Activated T-cell treated with anti-CD3 and anti-CD28 coated beads for 24 hours (primary cell): ENCODE measurements at regions not wholly inside any gene's neighbourhood (a gene's known extent, or its start where the extent isn't known, plus 50 kb on each side); places are given as distances from the start of the nearest gene placed in this dataset.
"Not testable (repeated sequence)": the region's sequence is repeated elsewhere in the genome, so short reads cannot be mapped to it uniquely, and the experiment has no call there.

Experiments used
- DNase-seq: peaks from one replicate; pipeline ENCODE4 v3.0.0-alpha.2; 2020; ENCODE audit warnings: low read depth

- DNase-seq = no peak
Measured at GRCh38 chr15:53212785-53213184, 422.6 kb upstream of the ONECUT1 start.

- no peak for DNase-seq
Measured at GRCh38 chr15:53210653-53211052, 420.5 kb upstream of the ONECUT1 start.

GRCh38 chr15:53209396-53210042 lies 419.4 kb upstream of the ONECUT1 start:
- no peak for DNase-seq

- no peak for DNase-seq
Measured at GRCh38 chr15:53208751-53209150, 418.6 kb upstream of the ONECUT1 start.

- DNase-seq = no peak
Measured at GRCh38 chr15:53203454-53203853, 413.3 kb upstream of the ONECUT1 start.

GRCh38 chr15:53202876-53203275 lies 412.7 kb upstream of the ONECUT1 start:
- no peak for DNase-seq

- DNase-seq = peak; percentile 23
Measured at GRCh38 chr15:53197426-53197839, 407.3 kb upstream of the ONECUT1 start.

GRCh38 chr15:53196788-53197187 lies 406.7 kb upstream of the ONECUT1 start:
- DNase-seq = no peak

GRCh38 chr15:53196242-53196641 lies 406.1 kb upstream of the ONECUT1 start:
- no peak for DNase-seq

- DNase-seq = no peak
Measured at GRCh38 chr15:53193149-53193548, 403.0 kb upstream of the ONECUT1 start.

- no peak for DNase-seq
Measured at GRCh38 chr15:53189860-53190259, 399.7 kb upstream of the ONECUT1 start.

- DNase-seq = not testable (repeated sequence)
Measured at GRCh38 chr15:53183449-53183848, 393.3 kb upstream of the ONECUT1 start.

GRCh38 chr15:53171571-53171970 lies 381.4 kb upstream of the ONECUT1 start:
- DNase-seq = no peak

- DNase-seq = no peak
Measured at GRCh38 chr15:53166684-53167201, 376.6 kb upstream of the ONECUT1 start.

GRCh38 chr15:53165988-53166683 lies 376.0 kb upstream of the ONECUT1 start:
- no peak for DNase-seq

- DNase-seq = no peak
Measured at GRCh38 chr15:53160092-53160704, 370.1 kb upstream of the ONECUT1 start.

GRCh38 chr15:53159458-53159857 lies 369.3 kb upstream of the ONECUT1 start:
- no peak for DNase-seq

GRCh38 chr15:53158995-53159394 lies 368.9 kb upstream of the ONECUT1 start:
- no peak for DNase-seq

GRCh38 chr15:53133255-53133850 lies 343.2 kb upstream of the ONECUT1 start:
- DNase-seq = no peak

GRCh38 chr15:53130943-53131342 lies 340.8 kb upstream of the ONECUT1 start:
- DNase-seq = no peak

GRCh38 chr15:53129121-53129904 lies 339.2 kb upstream of the ONECUT1 start:
- no peak for DNase-seq

GRCh38 chr15:53128652-53129051 lies 338.5 kb upstream of the ONECUT1 start:
- DNase-seq = no peak
